ENCODE measurements at regions not wholly inside any gene's neighbourhood (a gene's known extent, or its start where the extent isn't known, plus 50 kb on each side); places are given as distances from the start of the nearest gene placed in this dataset.
"Not testable (repeated sequence)": the region's sequence is repeated elsewhere in the genome, so short reads cannot be mapped to it uniquely, and the experiment has no call there.

GRCh38 chr4:129254526-129254925, 158.6 kb downstream of the C4orf33 start:
- DNase-seq = no peak

GRCh38 chr4:129261584-129261983, 165.6 kb downstream of the C4orf33 start:
- no peak for DNase-seq

- no peak for DNase-seq
These were observed 168.2 kb downstream of the C4orf33 start for GRCh38 chr4:129264008-129264657.

GRCh38 chr4:129278868-129279267, 182.9 kb downstream of the C4orf33 start:
- no peak for DNase-seq

- DNase-seq = no peak
These were observed 186.3 kb downstream of the C4orf33 start for GRCh38 chr4:129282293-129282692.

- not testable (repeated sequence) for DNase-seq
These were observed 196.2 kb downstream of the C4orf33 start for GRCh38 chr4:129292194-129292593.

GRCh38 chr4:129314781-129315180, 218.8 kb downstream of the C4orf33 start:
- DNase-seq = no peak

GRCh38 chr4:129322920-129323319, 227.0 kb downstream of the C4orf33 start:
- peak; percentile 38 for DNase-seq

GRCh38 chr4:129323658-129324057, 227.7 kb downstream of the C4orf33 start:
- no peak for DNase-seq

GRCh38 chr4:129326571-129327460, 230.9 kb downstream of the C4orf33 start:
- peak; percentile 53 for DNase-seq

GRCh38 chr4:129327637-129328036, 231.7 kb downstream of the C4orf33 start:
- no peak for DNase-seq

GRCh38 chr4:129328162-129328561, 232.2 kb downstream of the C4orf33 start:
- DNase-seq = no peak

- no peak for DNase-seq
These were observed 238.2 kb downstream of the C4orf33 start for GRCh38 chr4:129334136-129334535.

- peak; percentile 43 for DNase-seq
These were observed 239.3 kb downstream of the C4orf33 start for GRCh38 chr4:129335276-129335675.

GRCh38 chr4:129335818-129336217, 239.9 kb downstream of the C4orf33 start:
- DNase-seq = no peak

GRCh38 chr4:129336457-129337227, 240.7 kb downstream of the C4orf33 start:
- DNase-seq = no peak

GRCh38 chr4:129337228-129337620, 241.3 kb downstream of the C4orf33 start:
- no peak for DNase-seq

GRCh38 chr4:129342819-129343408, 247.0 kb downstream of the C4orf33 start:
- no peak for DNase-seq

GRCh38 chr4:129344058-129344457, 248.1 kb downstream of the C4orf33 start:
- peak; percentile 58 for DNase-seq

- DNase-seq = no peak
These were observed 249.7 kb downstream of the C4orf33 start for GRCh38 chr4:129345609-129346008.

- DNase-seq = no peak
These were observed 250.1 kb downstream of the C4orf33 start for GRCh38 chr4:129346036-129346435.

- no peak for DNase-seq
These were observed 250.8 kb downstream of the C4orf33 start for GRCh38 chr4:129346734-129347133.

All from hindlimb muscle (tissue), 1 donor.